OCI-LY3 (cell line): ENCODE measurements at regions not wholly inside any gene's neighbourhood (a gene's known extent, or its start where the extent isn't known, plus 50 kb on each side); places are given as distances from the start of the nearest gene placed in this dataset.

ENCODE experiments used
- EZH2phosphoT487 ChIP-seq: fragments of 200-600 bp; shearing (Covaris generic); IDR thresholded peaks from 2 replicates; pipeline ENCODE4 v1.6.1; 2018; ENCODE audit warnings: antibody characterized with exemption, mixed run types, low read depth
- TF ChIP-seq, protein P1 (sequence below): fragments of 200-600, 300-600 bp; sonication (generic); IDR thresholded peaks from 2 replicates; pipeline ENCODE4 v1.5.1; 2014; ENCODE audit warnings: antibody characterized with exemption, low read length, low read depth

DNA sequence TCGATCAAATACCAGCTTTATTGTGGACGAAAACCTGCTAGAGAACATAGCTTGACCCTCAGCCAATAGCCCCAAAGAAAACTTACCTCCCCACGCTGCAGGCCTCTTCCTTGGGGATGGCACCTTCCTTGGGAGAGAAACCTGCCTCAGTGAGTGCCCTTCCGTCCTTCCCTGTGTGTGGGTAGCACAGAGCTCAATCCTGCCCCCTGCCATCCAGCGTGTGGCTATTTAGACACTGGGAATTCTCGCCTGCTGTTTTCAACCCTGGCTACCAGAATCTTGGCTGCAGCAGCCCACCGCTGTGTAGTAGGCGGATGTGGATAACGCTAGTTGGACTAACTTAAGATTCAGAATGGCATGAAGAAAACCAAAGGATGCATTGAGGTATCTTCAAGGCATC is 238.2 kb downstream of the TEX36 start:
- TF ChIP-seq, protein P1, sequence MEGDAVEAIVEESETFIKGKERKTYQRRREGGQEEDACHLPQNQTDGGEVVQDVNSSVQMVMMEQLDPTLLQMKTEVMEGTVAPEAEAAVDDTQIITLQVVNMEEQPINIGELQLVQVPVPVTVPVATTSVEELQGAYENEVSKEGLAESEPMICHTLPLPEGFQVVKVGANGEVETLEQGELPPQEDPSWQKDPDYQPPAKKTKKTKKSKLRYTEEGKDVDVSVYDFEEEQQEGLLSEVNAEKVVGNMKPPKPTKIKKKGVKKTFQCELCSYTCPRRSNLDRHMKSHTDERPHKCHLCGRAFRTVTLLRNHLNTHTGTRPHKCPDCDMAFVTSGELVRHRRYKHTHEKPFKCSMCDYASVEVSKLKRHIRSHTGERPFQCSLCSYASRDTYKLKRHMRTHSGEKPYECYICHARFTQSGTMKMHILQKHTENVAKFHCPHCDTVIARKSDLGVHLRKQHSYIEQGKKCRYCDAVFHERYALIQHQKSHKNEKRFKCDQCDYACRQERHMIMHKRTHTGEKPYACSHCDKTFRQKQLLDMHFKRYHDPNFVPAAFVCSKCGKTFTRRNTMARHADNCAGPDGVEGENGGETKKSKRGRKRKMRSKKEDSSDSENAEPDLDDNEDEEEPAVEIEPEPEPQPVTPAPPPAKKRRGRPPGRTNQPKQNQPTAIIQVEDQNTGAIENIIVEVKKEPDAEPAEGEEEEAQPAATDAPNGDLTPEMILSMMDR, result no peak
- TF ChIP-seq EZH2phosphoT487, result no peak
